ENCODE measurements at regions not wholly inside any gene's neighbourhood (a gene's known extent, or its start where the extent isn't known, plus 50 kb on each side); places are given as distances from the start of the nearest gene placed in this dataset.

GRCh38 chr2:103743195-103743594 lies 981.4 kb downstream of the TMEM182 start (continued):
- TF ChIP-seq POLR2AphosphoS5 (IDR thresholded peaks at IDR 0.05; ENCODE audit: low read depth, low read length), result no peak

DNA sequence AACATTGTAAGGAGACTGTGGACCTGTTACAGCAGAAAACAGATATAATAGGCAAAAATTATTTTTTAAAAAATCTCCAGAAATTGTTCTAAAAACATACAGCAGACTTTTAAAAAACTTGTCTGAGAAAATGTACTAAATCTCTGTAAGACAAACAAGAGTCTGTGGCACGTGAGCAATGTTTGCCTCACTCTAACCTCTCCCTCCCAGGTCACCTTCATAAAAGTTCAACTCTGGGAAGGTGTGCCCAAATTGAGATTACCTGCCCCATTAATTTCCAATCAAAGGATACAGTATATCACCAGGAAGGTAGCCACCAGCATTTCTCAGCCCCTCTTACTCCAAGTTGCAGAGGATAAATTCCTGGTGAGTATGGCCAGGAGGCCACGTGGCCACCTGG lies 992.7 kb downstream of the TMEM182 start:
- H2AFZ ChIP-seq (ENCODE audit: low read depth, low read length, poor library complexity, severe bottlenecking), result no peak overlapping the region
- intact Hi-C loops (cut with micrococcal nuclease), result no loop called here
- CTCF ChIA-PET, result no interaction called here
- H3K36me3 ChIP-seq (ENCODE audit: control insufficient read depth in 1 of 2, insufficient read depth in 2 of 2, low read length in 2 of 2), result no peaks in the 10 kb centered on the region
- POLR2A ChIA-PET, result no interaction called here
- no peak overlapping the region for H3K27ac ChIP-seq (ENCODE audit: low read depth, low read length)
- peaks cover 1 to 24% of the 10 kb centered on the region in 2 experiments; a peak in 3 of 4 replicates for H3K9me3 ChIP-seq (ENCODE audit: control insufficient read depth in 1 of 2, insufficient read depth in 1 of 2, low read depth in 1 of 2, low read length in 2 of 2)
- H3K4me3 ChIP-seq (replicated peaks in 1 of 2; ENCODE audit: low read depth in 1 of 2, low read length in 2 of 2), result no peak overlapping the region
- H3K4me2 ChIP-seq (ENCODE audit: low read length), result no peak overlapping the region
- RAD21 ChIA-PET (ENCODE audit: low non-redundant PET in 1 of 2, low total read pairs in 2 of 2, uncharacterized antibody in 2 of 2, unreplicated experiment in 2 of 2), result no interaction called here
- BruUV-seq (replicated peaks), result no TSS peak
- H4K20me1 ChIP-seq (ENCODE audit: insufficient read depth), result no peaks in the 10 kb centered on the region
- no peak for TF ChIP-seq YY1 (IDR thresholded peaks at IDR 0.05; ENCODE audit: extremely low read depth, insufficient replicate concordance, low read depth, low read length)
- TF ChIP-seq POLR2AphosphoS5 (IDR thresholded peaks at IDR 0.05; ENCODE audit: low read depth, low read length), result no peak
- TF ChIP-seq CTCF (IDR thresholded peaks at IDR 0.05 in 2 of 3, conservative IDR thresholded peaks at IDR 0.05 in 1 of 3; ENCODE audit: borderline replicate concordance in 1 of 3, insufficient read depth in 1 of 3, low read depth in 2 of 3, low read length in 2 of 3), result no peak
- TF ChIP-seq SIN3A (IDR thresholded peaks at IDR 0.05; ENCODE audit: low read depth), result no peak
- TF ChIP-seq ZNF274 (IDR thresholded peaks at IDR 0.05; ENCODE audit: low read depth, low read length), result no peak
- TF ChIP-seq REST (IDR thresholded peaks at IDR 0.05; ENCODE audit: low read depth), result no peak
- TF ChIP-seq CEBPB (IDR thresholded peaks at IDR 0.05; ENCODE audit: low read depth), result no peak
- no peak for TF ChIP-seq JUND (IDR thresholded peaks at IDR 0.05)
- no peak for TF ChIP-seq TCF7L2 (IDR thresholded peaks at IDR 0.05; ENCODE audit: borderline replicate concordance, extremely low read depth, insufficient read depth, insufficient read length)
- TF ChIP-seq CBX3 (IDR thresholded peaks at IDR 0.05; ENCODE audit: low read depth), result no peak
- TF ChIP-seq MAX (IDR thresholded peaks at IDR 0.05), result no peak
- TF ChIP-seq, protein P1, sequence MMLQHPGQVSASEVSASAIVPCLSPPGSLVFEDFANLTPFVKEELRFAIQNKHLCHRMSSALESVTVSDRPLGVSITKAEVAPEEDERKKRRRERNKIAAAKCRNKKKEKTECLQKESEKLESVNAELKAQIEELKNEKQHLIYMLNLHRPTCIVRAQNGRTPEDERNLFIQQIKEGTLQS (IDR thresholded peaks at IDR 0.05), result no peak
- no peak for TF ChIP-seq ZFX (IDR thresholded peaks at IDR 0.05)
- TF ChIP-seq RAD21 (IDR thresholded peaks at IDR 0.05; ENCODE audit: low read depth), result no peak
- TF ChIP-seq POLR2A (IDR thresholded peaks at IDR 0.05; ENCODE audit: borderline replicate concordance, extremely low read depth, insufficient read depth, insufficient read length), result no peak
- TF ChIP-seq, protein P2, sequence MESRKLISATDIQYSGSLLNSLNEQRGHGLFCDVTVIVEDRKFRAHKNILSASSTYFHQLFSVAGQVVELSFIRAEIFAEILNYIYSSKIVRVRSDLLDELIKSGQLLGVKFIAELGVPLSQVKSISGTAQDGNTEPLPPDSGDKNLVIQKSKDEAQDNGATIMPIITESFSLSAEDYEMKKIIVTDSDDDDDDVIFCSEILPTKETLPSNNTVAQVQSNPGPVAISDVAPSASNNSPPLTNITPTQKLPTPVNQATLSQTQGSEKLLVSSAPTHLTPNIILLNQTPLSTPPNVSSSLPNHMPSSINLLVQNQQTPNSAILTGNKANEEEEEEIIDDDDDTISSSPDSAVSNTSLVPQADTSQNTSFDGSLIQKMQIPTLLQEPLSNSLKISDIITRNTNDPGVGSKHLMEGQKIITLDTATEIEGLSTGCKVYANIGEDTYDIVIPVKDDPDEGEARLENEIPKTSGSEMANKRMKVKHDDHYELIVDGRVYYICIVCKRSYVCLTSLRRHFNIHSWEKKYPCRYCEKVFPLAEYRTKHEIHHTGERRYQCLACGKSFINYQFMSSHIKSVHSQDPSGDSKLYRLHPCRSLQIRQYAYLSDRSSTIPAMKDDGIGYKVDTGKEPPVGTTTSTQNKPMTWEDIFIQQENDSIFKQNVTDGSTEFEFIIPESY (IDR thresholded peaks at IDR 0.05; ENCODE audit: extremely low read depth, insufficient replicate concordance, low read length), result no peak
- H3K4me1 ChIP-seq (ENCODE audit: control insufficient read depth in 1 of 2, insufficient read depth in 2 of 2, low read length in 2 of 2), result no peaks in the 10 kb centered on the region
- no peaks in the 10 kb centered on the region for H3K27me3 ChIP-seq (ENCODE audit: insufficient read depth, low read length)
- ATAC-seq, result no peak
- DNase-seq (ENCODE audit: low read depth, low spot score), result no peak
- H3K79me2 ChIP-seq (ENCODE audit: insufficient read depth, low read length), result no peaks in the 10 kb centered on the region
- H3K9me2 ChIP-seq (ENCODE audit: insufficient read depth), result no peaks in the 10 kb centered on the region
- no peak overlapping the region for H3K9ac ChIP-seq (ENCODE audit: low read length)
